ENCODE measurements at regions not wholly inside any gene's neighbourhood (a gene's known extent, or its start where the extent isn't known, plus 50 kb on each side); places are given as distances from the start of the nearest gene placed in this dataset.

DNA sequence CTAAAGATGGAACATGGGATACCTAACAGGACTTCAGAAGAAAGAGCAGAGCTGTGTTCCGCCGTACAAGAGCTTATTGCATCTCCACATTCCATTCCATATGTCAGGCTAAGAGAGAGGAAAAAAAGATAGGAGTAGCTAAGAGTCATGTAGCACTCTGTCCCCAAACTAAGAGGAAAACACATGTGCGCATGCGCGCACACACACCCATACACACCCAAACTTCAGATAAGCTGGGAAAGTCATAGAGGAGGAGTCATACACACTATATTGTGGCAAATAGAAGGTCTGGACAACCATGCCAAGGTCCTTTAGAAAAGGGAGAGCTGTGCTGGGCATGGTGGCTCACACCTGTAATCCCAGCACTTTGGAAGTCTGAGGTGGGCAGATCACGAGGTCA lies 132.4 kb downstream of the RAB11FIP2 start:
- DNase-seq = no peak
- no CpG with 5 or more reads among the region's 6 CpGs for WGBS (ENCODE audit: insufficient coverage, low lambda C conversion rate)
- Histone ChIP-seq H3K4me3 (ENCODE audit: low read length) (no peak overlapping the region), H3K4me1 (ENCODE audit: control insufficient read depth, insufficient read depth, low read length) (no peaks in the 10 kb centered on the region), H3K27me3 (ENCODE audit: control insufficient read depth, insufficient read depth, low read length) (peaks cover 8% of the 10 kb centered on the region), H3K27ac (ENCODE audit: low read length) (no peak overlapping the region), H3K36me3 (ENCODE audit: control insufficient read depth, insufficient read depth, low read length) (no peaks in the 10 kb centered on the region), H3K9me3 (ENCODE audit: control insufficient read depth, low read depth, low read length) (no peaks in the 10 kb centered on the region)

DNA sequence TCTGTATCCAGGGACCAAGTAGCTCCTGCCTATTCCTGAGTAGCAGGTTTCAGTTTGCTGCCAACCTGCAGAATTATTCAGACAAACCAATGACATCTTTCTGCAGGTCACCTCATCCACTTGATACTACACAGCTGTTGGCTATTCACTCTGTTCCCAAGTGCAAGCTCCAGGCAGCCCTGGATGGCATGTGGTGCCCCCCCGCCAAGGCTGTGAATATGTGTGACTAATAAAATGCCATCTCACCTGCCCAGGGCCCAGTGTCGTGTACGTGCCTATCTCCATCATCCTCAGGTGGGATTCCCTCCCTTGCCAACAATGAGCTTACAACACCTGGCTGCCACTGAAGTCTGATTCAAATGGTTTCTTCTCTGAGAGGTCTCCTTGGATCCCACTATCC lies 125.8 kb downstream of the RAB11FIP2 start:
- no CpG with 5 or more reads among the region's 3 CpGs for WGBS (ENCODE audit: insufficient coverage, low lambda C conversion rate)
- no peaks in the 10 kb centered on the region for H3K9me3 ChIP-seq (ENCODE audit: control insufficient read depth, low read depth, low read length)
- H3K4me3 ChIP-seq (ENCODE audit: low read length) = no peak overlapping the region
- H3K4me1 ChIP-seq (ENCODE audit: control insufficient read depth, insufficient read depth, low read length) = no peaks in the 10 kb centered on the region
- no peaks in the 10 kb centered on the region for H3K36me3 ChIP-seq (ENCODE audit: control insufficient read depth, insufficient read depth, low read length)
- no peak for DNase-seq
- no peak overlapping the region for H3K27ac ChIP-seq (ENCODE audit: low read length)
- no peaks in the 10 kb centered on the region for H3K27me3 ChIP-seq (ENCODE audit: control insufficient read depth, insufficient read depth, low read length)

DNA sequence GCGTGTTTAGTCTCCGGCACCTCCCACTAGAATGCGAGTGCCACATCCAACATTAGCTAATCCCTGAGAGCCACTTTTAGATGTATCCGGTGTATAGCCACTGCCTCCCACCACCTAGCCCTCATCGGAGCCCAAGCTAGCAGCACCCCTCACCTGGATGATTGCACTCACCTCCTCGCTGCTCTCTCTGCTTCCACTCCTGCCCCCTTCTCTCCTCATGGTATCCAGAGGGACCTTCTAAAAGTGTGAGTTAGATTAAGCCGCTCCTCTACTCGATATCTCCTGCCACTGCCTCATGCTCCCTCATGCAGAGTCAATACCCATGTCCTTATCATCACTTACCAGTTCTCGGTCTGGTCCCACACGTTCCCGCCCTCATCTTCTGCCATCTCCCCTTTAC lies 125.3 kb downstream of the RAB11FIP2 start:
- no peaks in the 10 kb centered on the region for H3K4me1 ChIP-seq (ENCODE audit: control insufficient read depth, insufficient read depth, low read length)
- H3K27ac ChIP-seq (ENCODE audit: low read length) = no peak overlapping the region
- H3K27me3 ChIP-seq (ENCODE audit: control insufficient read depth, insufficient read depth, low read length) = no peaks in the 10 kb centered on the region
- no peak overlapping the region for H3K4me3 ChIP-seq (ENCODE audit: low read length)
- 95% methylated on average over 4 of the region's 11 CpGs for WGBS (ENCODE audit: insufficient coverage, low lambda C conversion rate)
- no peak for DNase-seq
- H3K9me3 ChIP-seq (ENCODE audit: control insufficient read depth, low read depth, low read length) = no peaks in the 10 kb centered on the region
- no peaks in the 10 kb centered on the region for H3K36me3 ChIP-seq (ENCODE audit: control insufficient read depth, insufficient read depth, low read length)

DNA sequence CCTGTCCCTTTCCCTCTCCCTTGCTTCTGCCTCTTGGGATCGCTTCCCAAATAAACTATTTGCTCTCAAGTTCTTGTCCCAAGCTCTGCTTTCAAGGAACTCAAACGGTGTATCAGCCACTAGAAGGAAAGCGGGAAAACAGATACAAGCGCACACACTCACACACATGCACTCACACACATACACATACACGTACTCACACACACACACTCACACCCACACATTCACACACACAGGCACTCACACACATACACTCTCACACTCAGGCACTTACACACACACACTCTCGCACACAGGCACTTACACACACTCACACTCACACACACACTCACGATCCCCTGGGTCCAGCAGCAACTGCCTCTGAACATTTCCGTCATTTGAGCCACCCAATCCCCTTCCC lies 121.9 kb downstream of the RAB11FIP2 start:
- no peak overlapping the region for H3K27ac ChIP-seq (ENCODE audit: low read length)
- DNase-seq = no peak
- no peak overlapping the region for H3K4me3 ChIP-seq (ENCODE audit: low read length)
- no CpG with 5 or more reads among the region's 8 CpGs for WGBS (ENCODE audit: insufficient coverage, low lambda C conversion rate)
- no peaks in the 10 kb centered on the region for H3K27me3 ChIP-seq (ENCODE audit: control insufficient read depth, insufficient read depth, low read length)
- no peaks in the 10 kb centered on the region for H3K36me3 ChIP-seq (ENCODE audit: control insufficient read depth, insufficient read depth, low read length)
- H3K4me1 ChIP-seq (ENCODE audit: control insufficient read depth, insufficient read depth, low read length) = no peaks in the 10 kb centered on the region
- H3K9me3 ChIP-seq (ENCODE audit: control insufficient read depth, low read depth, low read length) = no peaks in the 10 kb centered on the region

DNA sequence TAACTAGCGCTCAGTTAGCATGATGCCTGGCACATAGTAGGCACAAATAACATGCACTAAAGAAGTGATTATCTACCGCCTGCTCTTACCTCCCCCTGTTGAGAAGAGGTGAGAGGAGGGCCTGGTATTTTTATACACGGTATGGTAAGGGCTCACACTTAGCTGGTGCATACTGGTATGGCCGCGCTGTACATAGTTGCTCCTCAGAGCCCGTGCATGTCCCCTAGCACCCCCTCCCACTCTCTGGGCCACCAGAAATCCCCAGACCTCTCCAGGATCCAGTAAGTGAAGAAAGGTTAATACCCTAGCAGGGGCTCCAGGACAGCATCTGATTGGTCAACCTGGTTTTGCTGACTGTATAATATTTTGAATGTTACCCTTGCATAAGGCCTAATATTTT lies 121.4 kb downstream of the RAB11FIP2 start:
- Histone ChIP-seq H3K4me3 (ENCODE audit: low read length) (no peak overlapping the region), H3K9me3 (ENCODE audit: control insufficient read depth, low read depth, low read length) (no peaks in the 10 kb centered on the region), H3K36me3 (ENCODE audit: control insufficient read depth, insufficient read depth, low read length) (no peaks in the 10 kb centered on the region), H3K27me3 (ENCODE audit: control insufficient read depth, insufficient read depth, low read length) (no peaks in the 10 kb centered on the region), H3K27ac (ENCODE audit: low read length) (no peak overlapping the region), H3K4me1 (ENCODE audit: control insufficient read depth, insufficient read depth, low read length) (no peaks in the 10 kb centered on the region)
- no CpG with 5 or more reads among the region's 6 CpGs for WGBS (ENCODE audit: insufficient coverage, low lambda C conversion rate)
- no peak for DNase-seq

DNA sequence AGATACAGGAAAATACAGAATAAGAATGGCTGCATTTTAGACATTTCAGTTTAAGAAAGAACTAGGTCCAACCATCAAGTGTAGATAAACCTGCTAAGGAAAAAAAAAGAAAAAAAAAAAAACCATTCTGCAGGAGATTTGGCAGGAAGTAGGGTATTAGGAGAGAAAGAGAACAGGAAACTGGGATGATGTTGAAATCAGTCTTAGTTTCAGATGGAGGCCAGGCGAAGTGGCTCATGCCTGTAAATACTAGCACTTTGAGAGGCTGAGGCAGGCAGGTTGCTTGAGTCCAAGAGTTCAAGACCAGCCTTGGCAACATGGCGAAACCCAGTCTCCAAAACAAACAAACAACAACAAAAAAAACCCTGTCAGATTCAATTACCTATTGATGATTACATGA lies 120.2 kb downstream of the RAB11FIP2 start:
- WGBS (ENCODE audit: insufficient coverage, low lambda C conversion rate) = no CpG with 5 or more reads among the region's 2 CpGs
- H3K4me3 ChIP-seq (ENCODE audit: low read length) = no peak overlapping the region
- DNase-seq = no peak
- H3K27me3 ChIP-seq (ENCODE audit: control insufficient read depth, insufficient read depth, low read length) = no peaks in the 10 kb centered on the region
- no peaks in the 10 kb centered on the region for H3K9me3 ChIP-seq (ENCODE audit: control insufficient read depth, low read depth, low read length)
- no peaks in the 10 kb centered on the region for H3K36me3 ChIP-seq (ENCODE audit: control insufficient read depth, insufficient read depth, low read length)
- H3K27ac ChIP-seq (ENCODE audit: low read length) = no peak overlapping the region
- no peaks in the 10 kb centered on the region for H3K4me1 ChIP-seq (ENCODE audit: control insufficient read depth, insufficient read depth, low read length)

DNA sequence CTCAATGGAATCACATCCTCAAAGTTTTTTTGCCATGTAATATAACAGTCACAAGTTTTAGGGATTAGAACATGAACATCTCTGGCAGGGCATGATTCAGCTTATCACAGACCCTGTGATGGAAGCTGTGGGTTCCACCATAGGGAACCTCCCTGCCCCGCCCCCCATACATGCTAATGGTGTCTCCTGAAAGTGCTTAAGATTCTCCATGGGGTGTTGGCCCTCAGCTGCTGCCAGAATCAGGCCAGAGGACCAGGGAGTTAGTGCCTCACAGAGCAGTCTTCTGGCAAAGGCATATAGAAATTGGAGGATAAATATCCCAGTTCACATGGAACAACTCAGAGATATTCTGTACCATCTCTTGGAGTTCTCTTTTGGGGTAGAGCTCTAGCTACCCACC lies 119.4 kb downstream of the RAB11FIP2 start:
- Histone ChIP-seq H3K27ac (ENCODE audit: low read length) (no peak overlapping the region), H3K4me1 (ENCODE audit: control insufficient read depth, insufficient read depth, low read length) (no peaks in the 10 kb centered on the region), H3K9me3 (ENCODE audit: control insufficient read depth, low read depth, low read length) (no peaks in the 10 kb centered on the region), H3K36me3 (ENCODE audit: control insufficient read depth, insufficient read depth, low read length) (no peaks in the 10 kb centered on the region), H3K4me3 (ENCODE audit: low read length) (no peak overlapping the region), H3K27me3 (ENCODE audit: control insufficient read depth, insufficient read depth, low read length) (no peaks in the 10 kb centered on the region)
- no peak for DNase-seq
- WGBS (ENCODE audit: insufficient coverage, low lambda C conversion rate) = no CpG with 5 or more reads among the region's 1 CpG

DNA sequence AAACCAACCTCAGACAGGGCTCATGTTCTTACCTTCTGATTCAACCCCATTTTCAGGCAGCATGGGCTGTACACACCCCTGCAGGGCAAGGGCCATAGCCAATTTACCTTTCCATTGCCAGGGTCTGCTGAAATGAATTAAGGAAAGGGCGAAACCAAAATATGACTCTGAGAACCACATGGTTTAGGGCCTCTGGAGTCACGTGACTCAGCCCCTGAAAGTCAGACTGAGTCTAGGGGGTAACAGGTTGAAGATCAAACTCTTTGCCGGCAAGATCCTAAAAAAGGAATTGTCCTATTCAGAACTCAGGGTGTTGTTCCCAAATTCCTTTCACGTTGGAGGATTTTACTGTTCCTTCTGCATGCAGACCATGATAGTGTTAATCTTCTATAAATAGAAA lies 118.9 kb downstream of the RAB11FIP2 start:
- H3K36me3 ChIP-seq (ENCODE audit: control insufficient read depth, insufficient read depth, low read length) = no peaks in the 10 kb centered on the region
- no peak overlapping the region for H3K27ac ChIP-seq (ENCODE audit: low read length)
- DNase-seq = no peak
- 51% methylated on average over 2 of the region's 4 CpGs for WGBS (ENCODE audit: insufficient coverage, low lambda C conversion rate)
- no peak overlapping the region for H3K4me3 ChIP-seq (ENCODE audit: low read length)
- no peaks in the 10 kb centered on the region for H3K27me3 ChIP-seq (ENCODE audit: control insufficient read depth, insufficient read depth, low read length)
- no peaks in the 10 kb centered on the region for H3K4me1 ChIP-seq (ENCODE audit: control insufficient read depth, insufficient read depth, low read length)
- no peaks in the 10 kb centered on the region for H3K9me3 ChIP-seq (ENCODE audit: control insufficient read depth, low read depth, low read length)

DNA sequence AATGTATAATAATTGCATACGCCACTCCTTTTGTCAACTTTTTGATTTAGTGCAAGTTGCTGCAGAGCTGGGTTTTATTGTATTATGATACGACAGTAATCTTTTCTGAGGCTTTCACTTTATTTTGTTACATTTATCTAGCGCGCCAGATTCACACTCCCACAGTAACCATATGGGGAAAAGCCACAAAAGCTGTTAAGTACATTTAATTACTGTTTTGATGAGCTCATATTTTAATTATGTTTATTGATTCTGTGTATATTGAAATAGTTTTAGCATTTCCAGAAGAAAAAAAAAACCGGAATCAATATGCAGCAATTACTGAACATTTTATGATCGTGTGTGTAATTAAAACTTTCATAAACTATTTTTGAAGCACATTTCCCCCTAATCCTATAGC lies 118.5 kb downstream of the RAB11FIP2 start:
- H3K36me3 ChIP-seq (ENCODE audit: control insufficient read depth, insufficient read depth, low read length) = no peaks in the 10 kb centered on the region
- H3K9me3 ChIP-seq (ENCODE audit: control insufficient read depth, low read depth, low read length) = no peaks in the 10 kb centered on the region
- no peak overlapping the region for H3K27ac ChIP-seq (ENCODE audit: low read length)
- H3K27me3 ChIP-seq (ENCODE audit: control insufficient read depth, insufficient read depth, low read length) = no peaks in the 10 kb centered on the region
- no peak for DNase-seq
- no peak overlapping the region for H3K4me3 ChIP-seq (ENCODE audit: low read length)
- H3K4me1 ChIP-seq (ENCODE audit: control insufficient read depth, insufficient read depth, low read length) = no peaks in the 10 kb centered on the region
- WGBS (ENCODE audit: insufficient coverage, low lambda C conversion rate) = 95% methylated on average over 3 of the region's 6 CpGs

DNA sequence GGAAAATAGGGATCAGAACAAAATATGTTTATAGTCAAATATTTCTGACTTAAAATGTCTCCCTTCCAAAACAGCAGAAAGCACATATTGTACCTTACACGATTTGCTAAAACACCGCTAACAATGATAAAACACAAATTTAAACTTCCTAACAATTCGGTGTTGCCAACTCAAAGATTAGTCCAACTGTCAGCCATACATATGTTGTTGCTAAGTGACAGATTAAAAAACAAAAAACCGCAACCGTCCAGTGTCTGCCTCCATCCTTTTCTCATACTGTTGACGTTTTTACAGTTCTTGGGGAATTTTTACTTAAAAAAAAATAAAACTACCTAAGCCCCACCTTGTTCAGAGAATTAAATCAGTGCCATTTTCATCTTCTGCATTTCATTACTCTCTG lies 118.0 kb downstream of the RAB11FIP2 start:
- Histone ChIP-seq H3K4me3 (ENCODE audit: low read length) (no peak overlapping the region), H3K4me1 (ENCODE audit: control insufficient read depth, insufficient read depth, low read length) (no peaks in the 10 kb centered on the region), H3K27me3 (ENCODE audit: control insufficient read depth, insufficient read depth, low read length) (no peaks in the 10 kb centered on the region), H3K9me3 (ENCODE audit: control insufficient read depth, low read depth, low read length) (no peaks in the 10 kb centered on the region), H3K36me3 (ENCODE audit: control insufficient read depth, insufficient read depth, low read length) (no peaks in the 10 kb centered on the region), H3K27ac (ENCODE audit: low read length) (no peak overlapping the region)
- no peak for DNase-seq
- no CpG with 5 or more reads among the region's 6 CpGs for WGBS (ENCODE audit: insufficient coverage, low lambda C conversion rate)

DNA sequence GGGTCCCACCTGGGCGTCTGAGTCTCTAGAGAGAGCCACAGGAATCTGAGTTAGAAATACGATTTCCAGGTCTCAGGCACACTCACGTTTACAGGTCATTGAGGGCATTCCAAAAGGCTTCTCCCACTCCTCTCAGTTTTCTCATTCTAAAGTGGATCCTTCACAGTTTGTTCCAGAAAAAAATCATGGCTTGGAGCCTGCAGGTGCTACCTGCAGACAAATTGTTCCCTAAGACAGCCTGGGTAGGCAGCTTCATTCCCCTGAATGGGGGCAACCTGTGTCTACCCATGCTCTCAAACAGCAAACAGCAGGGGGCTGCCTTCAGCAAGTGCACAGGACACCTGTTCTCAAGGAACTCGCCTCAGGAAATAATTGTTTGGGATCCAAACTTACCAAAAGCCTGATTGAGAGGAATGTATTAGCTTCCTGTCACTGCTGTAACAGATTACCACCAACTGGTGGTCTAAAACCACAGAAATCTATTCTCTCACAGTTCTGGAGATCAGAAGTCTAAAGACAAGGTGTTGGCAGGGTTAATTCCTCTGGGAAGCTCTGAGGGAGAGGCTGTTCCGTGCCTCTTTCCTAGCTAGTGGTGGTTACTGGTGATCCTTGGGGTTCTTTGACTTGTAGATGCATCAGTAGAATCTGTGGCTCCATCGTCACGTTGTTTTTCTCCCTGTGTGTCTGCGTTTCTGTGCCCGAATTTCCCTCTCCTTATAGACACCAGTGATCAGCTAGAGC lies 117.2 kb downstream of the RAB11FIP2 start:
- Histone ChIP-seq H3K4me1 (ENCODE audit: control insufficient read depth, insufficient read depth, low read length) (no peaks in the 10 kb centered on the region), H3K27me3 (ENCODE audit: control insufficient read depth, insufficient read depth, low read length) (no peaks in the 10 kb centered on the region), H3K9me3 (ENCODE audit: control insufficient read depth, low read depth, low read length) (no peaks in the 10 kb centered on the region), H3K27ac (ENCODE audit: low read length) (no peak overlapping the region), H3K4me3 (ENCODE audit: low read length) (no peak overlapping the region), H3K36me3 (ENCODE audit: control insufficient read depth, insufficient read depth, low read length) (no peaks in the 10 kb centered on the region)
- no CpG with 5 or more reads among the region's 9 CpGs for WGBS (ENCODE audit: insufficient coverage, low lambda C conversion rate)
- DNase-seq = no peak
